ENCODE measurements at regions not wholly inside any gene's neighbourhood (a gene's known extent, or its start where the extent isn't known, plus 50 kb on each side); places are given as distances from the start of the nearest gene placed in this dataset.

DNA sequence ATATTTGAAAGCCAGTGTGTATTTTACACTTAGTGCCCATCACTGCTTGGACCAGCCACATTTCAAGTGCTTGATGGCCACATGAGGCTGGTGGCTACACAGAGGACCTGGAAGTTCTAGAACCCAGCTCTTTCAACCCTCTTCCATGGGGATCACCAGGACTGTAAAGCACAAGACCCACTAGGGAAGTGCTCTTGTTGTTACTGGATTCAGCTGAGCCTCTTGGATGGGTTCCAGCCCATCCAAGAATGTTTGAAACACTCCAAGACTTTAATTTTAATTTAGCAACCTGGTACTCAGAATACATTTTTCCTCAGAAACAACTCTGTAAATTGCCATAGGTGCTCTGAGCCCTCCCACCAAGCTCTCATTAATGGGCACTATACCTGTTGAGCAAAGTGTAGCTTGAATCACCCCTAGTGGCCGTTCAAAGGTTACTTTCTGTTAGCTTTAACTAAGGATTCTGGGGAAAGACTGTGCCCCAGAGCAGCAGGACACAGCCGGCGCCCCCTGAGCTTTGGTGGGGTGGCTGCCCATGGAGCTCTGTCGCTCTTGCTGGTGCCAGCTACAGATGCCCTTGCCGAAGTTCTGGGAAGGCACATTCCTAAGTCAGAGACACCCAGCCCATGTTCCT lies 212.4 kb downstream of the HSD17B3 start:
- H3K27ac ChIP-seq, result no peak overlapping the region
- H3K4me3 ChIP-seq, result no peak overlapping the region
- WGBS, 2 donors, result 78 to 84% methylated on average over 5 of the region's 5 CpGs
- ATAC-seq, result no peak
- intact Hi-C loops (cut with DNase I), result no loop called here
- peaks cover 0 to 43% (median 20%) of the 10 kb centered on the region in 7 donors for H3K27me3 ChIP-seq
- no peaks in the 10 kb centered on the region for H3K36me3 ChIP-seq
- H3K9me3 ChIP-seq, result peaks cover 0 to 13% (median 0%) of the 10 kb centered on the region in 11 donors
- no peak for DNase-seq
- no peaks in the 10 kb centered on the region for H3K4me1 ChIP-seq
- TF ChIP-seq CTCF (IDR thresholded peaks at IDR 0.05), result no peak

GRCh38 chr9:96088510-96088909 lies 213.0 kb downstream of the ERCC6L2 start:
- peaks cover 0 to 13% (median 0%) of the 10 kb centered on the region in 11 donors for H3K9me3 ChIP-seq
- no peaks in the 10 kb centered on the region for H3K36me3 ChIP-seq
- ATAC-seq (no peak), DNase-seq (no peak)
- no peak for TF ChIP-seq CTCF (IDR thresholded peaks at IDR 0.05)
- no peak overlapping the region for H3K27ac ChIP-seq
- H3K4me1 ChIP-seq, result no peaks in the 10 kb centered on the region
- 87 to 96% methylated on average over 4 of the region's 4 CpGs for WGBS, 2 donors
- intact Hi-C loops (cut with DNase I), result no loop called here
- peaks cover 0 to 43% (median 20%) of the 10 kb centered on the region in 7 donors for H3K27me3 ChIP-seq
- H3K4me3 ChIP-seq, result no peak overlapping the region

DNA sequence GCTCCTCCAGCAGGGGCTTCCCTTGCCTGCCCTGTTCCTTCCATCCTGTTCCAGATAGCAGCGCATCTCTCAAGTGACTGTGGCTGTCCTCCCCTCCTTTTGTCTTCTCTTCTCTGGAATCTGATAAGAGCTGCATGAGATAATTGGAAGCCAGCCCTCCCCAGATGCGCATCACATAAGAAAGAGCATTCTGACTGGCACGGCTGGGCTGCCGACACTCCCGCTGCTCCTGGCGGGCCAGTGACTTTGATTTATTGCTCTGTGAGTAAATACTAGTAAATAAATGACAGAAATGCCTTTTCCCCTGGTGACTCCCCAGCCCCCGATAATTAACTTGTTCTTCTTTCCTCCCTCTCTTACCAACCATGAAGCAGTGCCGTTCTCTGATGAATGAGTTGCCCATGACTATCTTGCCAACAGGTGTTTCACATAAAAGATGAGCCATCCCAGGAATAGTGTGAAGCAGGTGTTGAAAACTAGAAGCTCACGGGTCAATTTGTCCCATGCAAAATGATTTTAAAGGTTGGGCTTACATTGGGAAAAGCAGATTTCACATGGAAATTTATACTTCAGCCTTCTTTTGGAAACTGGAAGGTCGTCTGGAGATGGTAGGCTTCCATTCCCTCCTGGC lies 212.3 kb downstream of the ERCC6L2 start:
- WGBS, 2 donors, result 39% methylated on average over 10 of the region's 10 CpGs
- no peak overlapping the region for H3K27ac ChIP-seq
- H3K36me3 ChIP-seq, result no peaks in the 10 kb centered on the region
- H3K4me3 ChIP-seq, result no peak overlapping the region
- TF ChIP-seq CTCF (IDR thresholded peaks at IDR 0.05), result no peak
- H3K27me3 ChIP-seq, result peaks cover 0 to 43% (median 20%) of the 10 kb centered on the region in 7 donors
- H3K9me3 ChIP-seq, result peaks cover 0 to 13% (median 0%) of the 10 kb centered on the region in 11 donors
- intact Hi-C loops (cut with DNase I), result no loop called here
- DNase-seq (no peak), ATAC-seq (no peak)
- H3K4me1 ChIP-seq, result no peaks in the 10 kb centered on the region

GRCh38 chr9:96086936-96087571 lies 211.6 kb downstream of the ERCC6L2 start:
- H3K9me3 ChIP-seq, result peaks cover 0 to 10% (median 0%) of the 10 kb centered on the region in 11 donors
- no peak overlapping the region for H3K4me3 ChIP-seq
- TF ChIP-seq CTCF (IDR thresholded peaks at IDR 0.05), result no peak
- DNase-seq (no peak), ATAC-seq (no peak)
- H3K27ac ChIP-seq, result no peak overlapping the region
- H3K36me3 ChIP-seq, result no peaks in the 10 kb centered on the region
- H3K27me3 ChIP-seq, result peaks cover 0 to 45% (median 20%) of the 10 kb centered on the region in 7 donors
- H3K4me1 ChIP-seq, result no peaks in the 10 kb centered on the region
- intact Hi-C loops (cut with DNase I), result no loop called here
- 58 to 65% methylated on average over 16 of the region's 16 CpGs for WGBS, 2 donors

Data from heart right ventricle (tissue), 16 donors.